ENCODE measurements at regions not wholly inside any gene's neighbourhood (a gene's known extent, or its start where the extent isn't known, plus 50 kb on each side); places are given as distances from the start of the nearest gene placed in this dataset.

DNA sequence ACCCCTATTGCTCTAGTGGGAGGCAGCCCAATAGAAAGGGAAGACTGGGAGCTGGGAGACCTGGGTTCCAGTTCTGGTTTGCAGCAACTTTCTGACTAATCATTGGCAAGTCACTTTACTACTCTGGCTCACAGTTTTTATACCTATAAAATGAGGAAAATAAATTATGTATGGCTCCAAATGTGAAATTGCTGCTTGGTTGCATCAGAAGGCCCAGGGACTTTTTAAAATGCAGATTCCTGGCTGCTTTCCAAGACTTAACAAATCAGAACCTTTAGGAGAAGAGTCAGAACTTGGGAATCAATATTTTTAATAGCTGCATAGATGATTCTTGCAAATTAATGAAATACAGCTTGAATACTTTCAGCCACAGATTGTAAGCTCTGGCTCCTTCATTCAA, 943.9 kb downstream of the EPHA4 start:
- TF ChIP-seq, protein P1, sequence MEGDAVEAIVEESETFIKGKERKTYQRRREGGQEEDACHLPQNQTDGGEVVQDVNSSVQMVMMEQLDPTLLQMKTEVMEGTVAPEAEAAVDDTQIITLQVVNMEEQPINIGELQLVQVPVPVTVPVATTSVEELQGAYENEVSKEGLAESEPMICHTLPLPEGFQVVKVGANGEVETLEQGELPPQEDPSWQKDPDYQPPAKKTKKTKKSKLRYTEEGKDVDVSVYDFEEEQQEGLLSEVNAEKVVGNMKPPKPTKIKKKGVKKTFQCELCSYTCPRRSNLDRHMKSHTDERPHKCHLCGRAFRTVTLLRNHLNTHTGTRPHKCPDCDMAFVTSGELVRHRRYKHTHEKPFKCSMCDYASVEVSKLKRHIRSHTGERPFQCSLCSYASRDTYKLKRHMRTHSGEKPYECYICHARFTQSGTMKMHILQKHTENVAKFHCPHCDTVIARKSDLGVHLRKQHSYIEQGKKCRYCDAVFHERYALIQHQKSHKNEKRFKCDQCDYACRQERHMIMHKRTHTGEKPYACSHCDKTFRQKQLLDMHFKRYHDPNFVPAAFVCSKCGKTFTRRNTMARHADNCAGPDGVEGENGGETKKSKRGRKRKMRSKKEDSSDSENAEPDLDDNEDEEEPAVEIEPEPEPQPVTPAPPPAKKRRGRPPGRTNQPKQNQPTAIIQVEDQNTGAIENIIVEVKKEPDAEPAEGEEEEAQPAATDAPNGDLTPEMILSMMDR (IDR thresholded peaks at IDR 0.05 in 4 of 5, conservative IDR thresholded peaks at IDR 0.05 in 1 of 5): no peak
- no peak for TF ChIP-seq POLR2A (IDR thresholded peaks at IDR 0.05)

Measured in gastrocnemius medialis (tissue), 4 donors.